Thyroid gland (tissue), 4 donors: ENCODE measurements at regions not wholly inside any gene's neighbourhood (a gene's known extent, or its start where the extent isn't known, plus 50 kb on each side); places are given as distances from the start of the nearest gene placed in this dataset.
"Not testable (repeated sequence)": the region's sequence is repeated elsewhere in the genome, so short reads cannot be mapped to it uniquely, and the experiment has no call there.

Experiments
- DNase-seq, 2 donors: peaks; one replicate each; pipeline ENCODE4 v3.0.0-alpha.2; 2019
- H3K27ac ChIP-seq, 3 donors: fragments of 200-600 bp; sonication (generic); 1 replicate in 2 of 3; 2 replicates in 1 of 3; pipeline ENCODE4 v1.5.1; 2016 to 2019; ENCODE audit warnings: mild to moderate bottlenecking in 1 of 3, moderate library complexity in 1 of 3
- H3K27me3 ChIP-seq: fragments of 200-600 bp; sonication (generic); one replicate; pipeline ENCODE4 v1.5.1; 2019
- H3K36me3 ChIP-seq, 2 donors: fragments of 200-600 bp; sonication (generic); one replicate each; pipeline ENCODE4 v1.5.1; 2016 to 2019
- H3K4me1 ChIP-seq, 2 donors: fragments of 200-600 bp; sonication (generic); one replicate each; pipeline ENCODE4 v1.5.1; 2017 to 2019
- H3K4me3 ChIP-seq, 3 donors: fragments of 200-600 bp; sonication (generic); replicated peaks in 1 of 3; 1 replicate in 2 of 3; 2 replicates in 1 of 3; pipeline ENCODE4 v1.5.1; 2016; ENCODE audit warnings: mild to moderate bottlenecking in 1 of 3
- H3K9me3 ChIP-seq: fragments of 200-600 bp; sonication (generic); one replicate; pipeline ENCODE4 v1.5.1; 2017
- CTCF ChIP-seq, 6 experiments: fragments of 200-600 bp in 3 of 6; fragments of 450-650 bp in 3 of 6; sonication (generic) in 3 of 6; IDR thresholded peaks; one replicate each; pipeline ENCODE4 v1.5.1; 2016 to 2019; ENCODE audit warnings: antibody characterized with exemption in 6 of 6, mild to moderate bottlenecking in 2 of 6, inconsistent platforms in 1 of 6, moderate library complexity in 1 of 6
- POLR2A ChIP-seq, 2 donors: fragments of 450-650 bp; IDR thresholded peaks; one replicate each; pipeline ENCODE4 v1.6.1; 2017; ENCODE audit warnings: antibody characterized with exemption in 2 of 2, mild to moderate bottlenecking in 2 of 2, moderate library complexity in 1 of 2
- WGBS, 2 donors: methylation state at CpG; one replicate each; pipeline ENCODE4 v1.1.5; 2017; 5-methylcytosine and 5-hydroxymethylcytosine counted together
- intact Hi-C: fragments of 100-400 bp; cut with DNase I; formaldehyde crosslinking; loops from one replicate; pipeline ENCODE4 v1.15.1; 2023

DNA sequence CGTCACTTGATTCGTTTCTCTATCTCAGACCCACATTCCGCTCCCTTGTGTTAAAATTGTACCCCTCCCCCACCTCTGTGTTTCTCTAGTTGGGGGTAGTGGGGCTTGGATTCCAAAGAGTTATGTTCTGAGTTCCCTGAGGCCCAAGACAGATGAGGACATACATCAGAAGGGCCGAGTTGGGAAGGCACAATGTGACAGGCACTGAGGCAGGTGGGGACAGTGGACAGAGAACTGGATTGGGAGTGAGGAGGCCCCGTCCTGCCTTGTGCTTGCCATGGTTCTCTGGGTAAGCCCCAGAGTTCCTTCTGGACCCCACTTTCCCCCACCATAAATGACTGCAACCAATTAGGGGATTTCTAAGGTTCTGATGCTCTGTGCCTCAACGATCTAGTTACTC is 80.5 kb upstream of the ETV3 start:
- Histone ChIP-seq H3K36me3 (no peaks in the 10 kb centered on the region), H3K27me3 (no peaks in the 10 kb centered on the region), H3K4me1 (no peaks in the 10 kb centered on the region), H3K4me3 (no peak overlapping the region), H3K27ac (no peak overlapping the region), H3K9me3 (no peaks in the 10 kb centered on the region)
- 73 to 81% methylated on average over 6 of the region's 6 CpGs for WGBS, 2 donors
- intact Hi-C loops: no loop called here
- no peak for TF ChIP-seq POLR2A (IDR thresholded peaks at IDR 0.05)
- TF ChIP-seq CTCF (IDR thresholded peaks at IDR 0.05): no peak
- DNase-seq: no peak

- intact Hi-C loops: no loop called here
- no peak overlapping the region for H3K4me3 ChIP-seq
- no peaks in the 10 kb centered on the region for H3K36me3 ChIP-seq
- no peak overlapping the region for H3K27ac ChIP-seq
- no peaks in the 10 kb centered on the region for H3K4me1 ChIP-seq
- 86 to 87% methylated on average over 4 of the region's 4 CpGs for WGBS, 2 donors
- no peaks in the 10 kb centered on the region for H3K27me3 ChIP-seq
- H3K9me3 ChIP-seq: no peaks in the 10 kb centered on the region
- TF ChIP-seq POLR2A (IDR thresholded peaks at IDR 0.05) (no peak), CTCF (IDR thresholded peaks at IDR 0.05) (no peak)
- DNase-seq: no peak
Observed at GRCh38 chr1:157217486-157217885, 79.3 kb upstream of the ETV3 start.

DNA sequence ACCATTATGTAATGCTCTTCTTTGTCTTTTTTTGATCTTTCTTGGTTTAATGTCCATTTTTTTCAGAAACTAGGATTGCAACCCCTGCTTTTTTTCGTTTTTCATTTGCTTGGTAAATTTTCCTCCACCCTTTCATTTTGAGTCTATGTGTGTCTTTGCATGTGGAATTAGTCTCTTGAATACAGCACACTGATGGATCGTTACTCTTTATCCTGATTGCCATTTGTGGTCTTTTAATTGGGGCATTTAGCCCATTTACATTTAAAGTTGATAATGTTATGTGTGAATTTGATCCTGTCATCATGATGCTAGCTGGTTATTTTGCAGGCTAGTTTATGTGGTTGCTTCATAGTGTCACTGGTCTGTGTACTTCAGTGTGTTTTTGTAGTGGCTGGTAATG is 75.6 kb upstream of the ETV3 start:
- Histone ChIP-seq H3K27ac (no peak overlapping the region), H3K9me3 (no peaks in the 10 kb centered on the region), H3K27me3 (no peaks in the 10 kb centered on the region), H3K4me1 (no peaks in the 10 kb centered on the region), H3K36me3 (no peaks in the 10 kb centered on the region), H3K4me3 (no peak overlapping the region)
- intact Hi-C loops: no loop called here
- 66 to 74% methylated on average over 2 of the region's 2 CpGs for WGBS, 2 donors
- TF ChIP-seq POLR2A (IDR thresholded peaks at IDR 0.05) (no peak), CTCF (IDR thresholded peaks at IDR 0.05) (no peak)
- DNase-seq: no peak

- Histone ChIP-seq H3K9me3 (no peaks in the 10 kb centered on the region), H3K27ac (no peak overlapping the region), H3K27me3 (no peaks in the 10 kb centered on the region), H3K4me3 (no peak overlapping the region), H3K36me3 (no peaks in the 10 kb centered on the region), H3K4me1 (no peaks in the 10 kb centered on the region)
- WGBS, 2 donors: 61 to 68% methylated on average over 2 of the region's 2 CpGs
- intact Hi-C loops: no loop called here
- no peak for TF ChIP-seq POLR2A (IDR thresholded peaks at IDR 0.05)
- no peak for TF ChIP-seq CTCF (IDR thresholded peaks at IDR 0.05)
- DNase-seq: no peak
Observed at GRCh38 chr1:157209514-157209913, 71.3 kb upstream of the ETV3 start.

- H3K4me1 ChIP-seq, DNase-seq, H3K4me3 ChIP-seq, H3K27me3 ChIP-seq, H3K27ac ChIP-seq, intact Hi-C loops, H3K9me3 ChIP-seq, H3K36me3 ChIP-seq: not testable (repeated sequence)
- WGBS, 2 donors: 93 to 95% methylated on average over 3 of the region's 3 CpGs
Observed at GRCh38 chr1:157205982-157206381, 67.8 kb upstream of the ETV3 start.

GRCh38 chr1:157203166-157203565 is 65.0 kb upstream of the ETV3 start:
- no peak for DNase-seq
- no peaks in the 10 kb centered on the region for H3K4me1 ChIP-seq
- 94 to 95% methylated on average over 5 of the region's 5 CpGs for WGBS, 2 donors
- intact Hi-C loops: no loop called here
- no peaks in the 10 kb centered on the region for H3K9me3 ChIP-seq
- no peaks in the 10 kb centered on the region for H3K36me3 ChIP-seq
- no peaks in the 10 kb centered on the region for H3K27me3 ChIP-seq
- TF ChIP-seq CTCF (IDR thresholded peaks at IDR 0.05) (no peak), POLR2A (IDR thresholded peaks at IDR 0.05) (no peak)
- no peak overlapping the region for H3K27ac ChIP-seq
- no peak overlapping the region for H3K4me3 ChIP-seq
